ENCODE measurements at regions not wholly inside any gene's neighbourhood (a gene's known extent, or its start where the extent isn't known, plus 50 kb on each side); places are given as distances from the start of the nearest gene placed in this dataset.

- H3K36me3 ChIP-seq = no peaks in the 10 kb centered on the region
- no peak overlapping the region for H3K27ac ChIP-seq
- no peak overlapping the region for H3K4me3 ChIP-seq (ENCODE audit: low read depth, low read length)
- TF ChIP-seq CTCF (IDR thresholded peaks at IDR 0.05; ENCODE audit: low read depth, low read length) = peak; percentile 28; the same call in 1 of the 2 replicates
- H3K27me3 ChIP-seq (ENCODE audit: insufficient read depth, low read depth, severe bottlenecking) = no peaks in the 10 kb centered on the region
- DNase-seq = no peak
- no peaks in the 10 kb centered on the region for H3K9me3 ChIP-seq (ENCODE audit: severe bottlenecking)
These were observed 147.8 kb downstream of the SLC24A2 start for GRCh38 chr9:19641046-19641445.

- Histone ChIP-seq H3K4me3 (ENCODE audit: low read depth, low read length) (no peak overlapping the region), H3K27me3 (ENCODE audit: insufficient read depth, low read depth, severe bottlenecking) (no peaks in the 10 kb centered on the region), H3K27ac (no peak overlapping the region), H3K36me3 (no peaks in the 10 kb centered on the region), H3K9me3 (ENCODE audit: severe bottlenecking) (no peaks in the 10 kb centered on the region)
- no peak for TF ChIP-seq CTCF (IDR thresholded peaks at IDR 0.05; ENCODE audit: low read depth, low read length)
- DNase-seq = no peak
These were observed 148.8 kb downstream of the SLC24A2 start for GRCh38 chr9:19640014-19640413.

- Histone ChIP-seq H3K36me3 (no peaks in the 10 kb centered on the region), H3K27ac (no peak overlapping the region), H3K9me3 (ENCODE audit: severe bottlenecking) (no peaks in the 10 kb centered on the region), H3K27me3 (ENCODE audit: insufficient read depth, low read depth, severe bottlenecking) (no peaks in the 10 kb centered on the region), H3K4me3 (ENCODE audit: low read depth, low read length) (no peak overlapping the region)
- TF ChIP-seq CTCF (IDR thresholded peaks at IDR 0.05; ENCODE audit: low read depth, low read length) = no peak
- no peak for DNase-seq
These were observed 151.8 kb downstream of the SLC24A2 start for GRCh38 chr9:19637084-19637483.

- Histone ChIP-seq H3K27me3 (ENCODE audit: insufficient read depth, low read depth, severe bottlenecking) (no peaks in the 10 kb centered on the region), H3K4me3 (ENCODE audit: low read depth, low read length) (no peak overlapping the region), H3K27ac (no peak overlapping the region), H3K9me3 (ENCODE audit: severe bottlenecking) (no peaks in the 10 kb centered on the region), H3K36me3 (no peaks in the 10 kb centered on the region)
- DNase-seq = no peak
- no peak for TF ChIP-seq CTCF (IDR thresholded peaks at IDR 0.05; ENCODE audit: low read depth, low read length)
These were observed 154.0 kb downstream of the SLC24A2 start for GRCh38 chr9:19634881-19635280.

GRCh38 chr9:19631181-19631580, 157.7 kb downstream of the SLC24A2 start:
- H3K36me3 ChIP-seq = no peaks in the 10 kb centered on the region
- H3K4me3 ChIP-seq (ENCODE audit: low read depth, low read length) = no peak overlapping the region
- no peak for TF ChIP-seq CTCF (IDR thresholded peaks at IDR 0.05; ENCODE audit: low read depth, low read length)
- no peak overlapping the region for H3K27ac ChIP-seq
- H3K9me3 ChIP-seq (ENCODE audit: severe bottlenecking) = no peaks in the 10 kb centered on the region
- DNase-seq = no peak
- no peaks in the 10 kb centered on the region for H3K27me3 ChIP-seq (ENCODE audit: insufficient read depth, low read depth, severe bottlenecking)

GRCh38 chr9:19630760-19631159, 158.1 kb downstream of the SLC24A2 start:
- TF ChIP-seq CTCF (IDR thresholded peaks at IDR 0.05; ENCODE audit: low read depth, low read length) = no peak
- Histone ChIP-seq H3K36me3 (no peaks in the 10 kb centered on the region), H3K9me3 (ENCODE audit: severe bottlenecking) (no peaks in the 10 kb centered on the region), H3K27ac (no peak overlapping the region), H3K27me3 (ENCODE audit: insufficient read depth, low read depth, severe bottlenecking) (no peaks in the 10 kb centered on the region), H3K4me3 (ENCODE audit: low read depth, low read length) (no peak overlapping the region)
- no peak for DNase-seq

Measured in WERI-Rb-1 (cell line).